TTC549 (cell line): ENCODE measurements at regions not wholly inside any gene's neighbourhood (a gene's known extent, or its start where the extent isn't known, plus 50 kb on each side); places are given as distances from the start of the nearest gene placed in this dataset.
"Not testable (repeated sequence)": the region's sequence is repeated elsewhere in the genome, so short reads cannot be mapped to it uniquely, and the experiment has no call there.

Experiments
- FAIRE-seq: peaks from 2 replicates; lab custom pipeline; 2012; peaks lifted over from hg19 to GRCh38; lab: Jason Lieb, UNC

- no peak for FAIRE-seq
Observed at GRCh38 chr1:187839873-187840272, 1011.1 kb downstream of the PLA2G4A start.

- no peak for FAIRE-seq
Observed at GRCh38 chr1:187840557-187840956, 1011.8 kb downstream of the PLA2G4A start.

- no peak for FAIRE-seq
Observed at GRCh38 chr1:187842406-187843165, 1013.8 kb downstream of the PLA2G4A start.

- FAIRE-seq = no peak
Observed at GRCh38 chr1:187844313-187844712, 1015.6 kb downstream of the PLA2G4A start.

- FAIRE-seq = no peak
Observed at GRCh38 chr1:187847531-187847930, 1018.8 kb downstream of the PLA2G4A start.

- FAIRE-seq = peak; percentile 41
Observed at GRCh38 chr1:187848321-187848720, 1019.6 kb downstream of the PLA2G4A start.

- FAIRE-seq = not testable (repeated sequence)
Observed at GRCh38 chr1:187850146-187850545, 1021.4 kb downstream of the PLA2G4A start.

- FAIRE-seq = no peak
Observed at GRCh38 chr1:187853505-187853904, 1024.8 kb downstream of the PLA2G4A start.

GRCh38 chr1:187854457-187854856, 1025.7 kb downstream of the PLA2G4A start:
- FAIRE-seq = no peak

GRCh38 chr1:187862506-187862905, 1033.8 kb downstream of the PLA2G4A start:
- no peak for FAIRE-seq

GRCh38 chr1:187870552-187870951, 1041.8 kb downstream of the PLA2G4A start:
- peak; percentile 19 for FAIRE-seq

GRCh38 chr1:187871177-187871845, 1042.6 kb downstream of the PLA2G4A start:
- no peak for FAIRE-seq

GRCh38 chr1:187872550-187872949, 1043.8 kb downstream of the PLA2G4A start:
- FAIRE-seq = no peak

GRCh38 chr1:187873126-187873525, 1044.4 kb downstream of the PLA2G4A start:
- no peak for FAIRE-seq

GRCh38 chr1:187876775-187877174, 1048.0 kb downstream of the PLA2G4A start:
- no peak for FAIRE-seq

- no peak for FAIRE-seq
Observed at GRCh38 chr1:187877220-187877619, 1048.5 kb downstream of the PLA2G4A start.

GRCh38 chr1:187878883-187879282, 1050.1 kb downstream of the PLA2G4A start:
- FAIRE-seq = no peak

- FAIRE-seq = no peak
Observed at GRCh38 chr1:187883356-187883755, 1054.6 kb downstream of the PLA2G4A start.

- no peak for FAIRE-seq
Observed at GRCh38 chr1:187891993-187892682, 1063.4 kb downstream of the PLA2G4A start.

- FAIRE-seq = no peak
Observed at GRCh38 chr1:187892683-187893039, 1063.9 kb downstream of the PLA2G4A start.

GRCh38 chr1:187893471-187893870, 1064.7 kb downstream of the PLA2G4A start:
- FAIRE-seq = no peak

GRCh38 chr1:187894349-187894748, 1065.6 kb downstream of the PLA2G4A start:
- no peak for FAIRE-seq

GRCh38 chr1:187903223-187903622, 1074.5 kb downstream of the PLA2G4A start:
- FAIRE-seq = no peak
